Osteoblast (primary cell): ENCODE measurements at regions not wholly inside any gene's neighbourhood (a gene's known extent, or its start where the extent isn't known, plus 50 kb on each side); places are given as distances from the start of the nearest gene placed in this dataset.

Experiments
- DNase-seq: peaks from one replicate; pipeline ENCODE4 v3.0.0; 2011; ENCODE audit warnings: low spot score, mixed read lengths; ENCODE audit not compliant: insufficient read length; ENCODE audit errors: missing footprints
- H2AFZ ChIP-seq: 2 replicates; pipeline ENCODE4 v1.6.0; 2011; ENCODE audit warnings: mild to moderate bottlenecking, low read length
- H3K27ac ChIP-seq: 2 replicates; pipeline ENCODE4 v1.5.1; 2011; ENCODE audit warnings: mild to moderate bottlenecking, low read depth, low read length, moderate library complexity
- H3K27me3 ChIP-seq: 2 replicates; pipeline ENCODE4 v1.6.0; 2012; ENCODE audit warnings: mild to moderate bottlenecking, control low read depth, inconsistent platforms, low read length, moderate library complexity; ENCODE audit not compliant: insufficient read depth
- H3K36me3 ChIP-seq: 2 replicates; pipeline ENCODE4 v1.5.1; 2011; ENCODE audit warnings: mild to moderate bottlenecking, low read length, control low read depth, moderate library complexity; ENCODE audit not compliant: insufficient read depth
- H3K4me1 ChIP-seq: 2 replicates; pipeline ENCODE4 v1.5.1; 2011; ENCODE audit warnings: mild to moderate bottlenecking, low read length, control low read depth, moderate library complexity; ENCODE audit not compliant: insufficient read depth
- H3K4me2 ChIP-seq: 2 replicates; pipeline ENCODE4 v1.6.0; 2011; ENCODE audit warnings: mild to moderate bottlenecking, low read length; ENCODE audit not compliant: insufficient read depth
- H3K4me3 ChIP-seq: fragments of 200-600 bp; sonication (generic); 3 replicates; pipeline ENCODE4 v1.5.1; 2012; ENCODE audit warnings: mild to moderate bottlenecking, low read length, inconsistent platforms; ENCODE audit not compliant: insufficient read depth
- H3K79me2 ChIP-seq: 2 replicates; pipeline ENCODE4 v1.6.0; 2012; ENCODE audit warnings: mild to moderate bottlenecking, low read length, control low read depth, inconsistent platforms; ENCODE audit not compliant: insufficient read depth
- H3K9me3 ChIP-seq: 2 replicates; pipeline ENCODE4 v1.5.1; 2011; ENCODE audit warnings: low read depth, low read length, control low read depth
- H4K20me1 ChIP-seq: 2 replicates; pipeline ENCODE4 v1.6.0; 2012; ENCODE audit warnings: mild to moderate bottlenecking, low read length, control low read depth; ENCODE audit not compliant: insufficient read depth
- CTCF ChIP-seq: IDR thresholded peaks from 2 replicates; pipeline ENCODE4 v1.5.1; 2011; ENCODE audit warnings: mild to moderate bottlenecking, low read depth, low read length, moderate library complexity; ENCODE audit errors: extremely low read depth

DNA sequence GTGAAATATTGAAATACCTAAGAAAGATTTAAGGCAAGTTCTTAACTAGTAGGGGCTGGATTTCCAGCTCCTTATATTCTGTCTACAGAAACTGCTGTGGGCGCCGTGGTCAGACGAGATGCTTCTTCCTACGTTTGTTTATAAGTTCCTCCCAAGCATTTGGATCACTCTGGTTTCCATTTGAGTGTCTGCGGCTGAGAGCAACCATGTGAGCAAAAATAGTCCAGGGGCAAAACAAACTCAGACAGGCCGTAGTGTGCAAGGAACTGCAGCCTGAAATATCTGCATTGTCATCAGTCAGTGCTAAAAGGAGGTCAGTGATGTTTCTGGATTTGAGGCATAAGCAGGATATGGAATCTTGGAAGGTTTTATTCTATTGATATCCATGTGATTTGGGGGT, 485.9 kb upstream of the JAG1 start:
- H3K9me3 ChIP-seq, result no peaks in the 10 kb centered on the region
- H3K4me1 ChIP-seq, result peaks cover 7% of the 10 kb centered on the region
- no peaks in the 10 kb centered on the region for H3K36me3 ChIP-seq
- H2AFZ ChIP-seq, result peak overlapping the region; percentile 71
- TF ChIP-seq CTCF, result no peak
- DNase-seq, result peak; percentile 26
- H3K79me2 ChIP-seq, result no peaks in the 10 kb centered on the region
- peak overlapping the region; percentile 20 for H3K4me2 ChIP-seq
- no peaks in the 10 kb centered on the region for H3K27me3 ChIP-seq
- no peak overlapping the region for H3K27ac ChIP-seq
- no peak overlapping the region for H3K4me3 ChIP-seq
- H4K20me1 ChIP-seq, result no peaks in the 10 kb centered on the region

GRCh38 chr20:11162026-11162775, 488.4 kb upstream of the JAG1 start:
- Histone ChIP-seq H3K4me2 (no peak overlapping the region), H3K4me3 (no peak overlapping the region), H3K4me1 (peaks cover 7% of the 10 kb centered on the region), H3K79me2 (no peaks in the 10 kb centered on the region), H4K20me1 (no peaks in the 10 kb centered on the region), H3K27me3 (no peaks in the 10 kb centered on the region), H3K9me3 (no peaks in the 10 kb centered on the region), H3K36me3 (no peaks in the 10 kb centered on the region), H2AFZ (no peak overlapping the region), H3K27ac (no peak overlapping the region)
- no peak for DNase-seq
- TF ChIP-seq CTCF, result no peak

- Histone ChIP-seq H3K36me3 (no peaks in the 10 kb centered on the region), H3K27ac (no peak overlapping the region), H3K4me1 (peaks cover 7% of the 10 kb centered on the region), H4K20me1 (no peaks in the 10 kb centered on the region), H3K4me2 (no peak overlapping the region), H3K79me2 (no peaks in the 10 kb centered on the region), H3K27me3 (no peaks in the 10 kb centered on the region), H3K9me3 (no peaks in the 10 kb centered on the region), H2AFZ (no peak overlapping the region), H3K4me3 (no peak overlapping the region)
- no peak for DNase-seq
- TF ChIP-seq CTCF, result no peak
These were observed 492.0 kb upstream of the JAG1 start for GRCh38 chr20:11165789-11166188.

- Histone ChIP-seq H3K79me2 (no peaks in the 10 kb centered on the region), H3K27me3 (no peaks in the 10 kb centered on the region), H3K4me1 (peaks cover 9% of the 10 kb centered on the region), H2AFZ (no peak overlapping the region), H4K20me1 (no peaks in the 10 kb centered on the region), H3K27ac (no peak overlapping the region), H3K36me3 (no peaks in the 10 kb centered on the region), H3K4me3 (no peak overlapping the region), H3K4me2 (no peak overlapping the region), H3K9me3 (no peaks in the 10 kb centered on the region)
- no peak for TF ChIP-seq CTCF
- DNase-seq, result no peak
These were observed 492.9 kb upstream of the JAG1 start for GRCh38 chr20:11166712-11167111.
